Right lobe of liver (tissue), 4 donors: ENCODE measurements at regions not wholly inside any gene's neighbourhood (a gene's known extent, or its start where the extent isn't known, plus 50 kb on each side); places are given as distances from the start of the nearest gene placed in this dataset.

Experiments
- POLR2A ChIP-seq: fragments of 450-650 bp; IDR thresholded peaks from one replicate; pipeline ENCODE4 v1.6.1; 2017; ENCODE audit warnings: antibody characterized with exemption, mild to moderate bottlenecking
- TF ChIP-seq, protein P1 (sequence below), 4 donors: fragments of 200-600 bp in 3 of 4; fragments of 450-650 bp in 1 of 4; IDR thresholded peaks; one replicate each; pipeline versions ENCODE4 v1.5.1 to v1.8.0; 2016 to 2022; ENCODE audit warnings: antibody characterized with exemption in 4 of 4, mild to moderate bottlenecking in 2 of 4
- donor health status: DM: no; HTN: no; CAD: no.
- donor health status: DM: no; HTN: no; CAD: no.
- donor health status: DM: no; HTN: yes; CAD: no.

DNA sequence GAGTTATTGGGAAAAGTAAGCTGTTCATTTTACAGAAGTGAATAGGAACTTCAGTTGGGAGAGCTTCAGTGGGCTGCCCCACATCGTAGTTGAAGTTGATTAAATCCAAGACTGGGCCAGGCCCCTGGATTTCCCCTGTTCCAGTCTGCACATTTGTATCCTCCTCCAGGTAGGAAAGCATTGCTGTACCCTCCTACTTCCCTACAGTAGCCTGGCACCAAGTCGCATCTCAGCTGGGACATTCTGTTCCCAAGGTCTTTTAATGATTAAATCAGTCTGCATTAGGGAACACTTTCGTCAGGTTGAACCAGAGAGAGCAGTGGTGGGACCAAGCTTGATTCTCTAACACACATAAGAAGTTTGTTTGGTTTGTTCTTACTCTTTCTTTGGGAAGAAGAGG is 165.8 kb upstream of the PPARGC1A start:
- no peak for TF ChIP-seq POLR2A
- TF ChIP-seq, protein P1, sequence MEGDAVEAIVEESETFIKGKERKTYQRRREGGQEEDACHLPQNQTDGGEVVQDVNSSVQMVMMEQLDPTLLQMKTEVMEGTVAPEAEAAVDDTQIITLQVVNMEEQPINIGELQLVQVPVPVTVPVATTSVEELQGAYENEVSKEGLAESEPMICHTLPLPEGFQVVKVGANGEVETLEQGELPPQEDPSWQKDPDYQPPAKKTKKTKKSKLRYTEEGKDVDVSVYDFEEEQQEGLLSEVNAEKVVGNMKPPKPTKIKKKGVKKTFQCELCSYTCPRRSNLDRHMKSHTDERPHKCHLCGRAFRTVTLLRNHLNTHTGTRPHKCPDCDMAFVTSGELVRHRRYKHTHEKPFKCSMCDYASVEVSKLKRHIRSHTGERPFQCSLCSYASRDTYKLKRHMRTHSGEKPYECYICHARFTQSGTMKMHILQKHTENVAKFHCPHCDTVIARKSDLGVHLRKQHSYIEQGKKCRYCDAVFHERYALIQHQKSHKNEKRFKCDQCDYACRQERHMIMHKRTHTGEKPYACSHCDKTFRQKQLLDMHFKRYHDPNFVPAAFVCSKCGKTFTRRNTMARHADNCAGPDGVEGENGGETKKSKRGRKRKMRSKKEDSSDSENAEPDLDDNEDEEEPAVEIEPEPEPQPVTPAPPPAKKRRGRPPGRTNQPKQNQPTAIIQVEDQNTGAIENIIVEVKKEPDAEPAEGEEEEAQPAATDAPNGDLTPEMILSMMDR (IDR thresholded peaks at IDR 0.05): no peak
